ENCODE measurements at regions not wholly inside any gene's neighbourhood (a gene's known extent, or its start where the extent isn't known, plus 50 kb on each side); places are given as distances from the start of the nearest gene placed in this dataset.
"Not testable (repeated sequence)": the region's sequence is repeated elsewhere in the genome, so short reads cannot be mapped to it uniquely, and the experiment has no call there.

DNA sequence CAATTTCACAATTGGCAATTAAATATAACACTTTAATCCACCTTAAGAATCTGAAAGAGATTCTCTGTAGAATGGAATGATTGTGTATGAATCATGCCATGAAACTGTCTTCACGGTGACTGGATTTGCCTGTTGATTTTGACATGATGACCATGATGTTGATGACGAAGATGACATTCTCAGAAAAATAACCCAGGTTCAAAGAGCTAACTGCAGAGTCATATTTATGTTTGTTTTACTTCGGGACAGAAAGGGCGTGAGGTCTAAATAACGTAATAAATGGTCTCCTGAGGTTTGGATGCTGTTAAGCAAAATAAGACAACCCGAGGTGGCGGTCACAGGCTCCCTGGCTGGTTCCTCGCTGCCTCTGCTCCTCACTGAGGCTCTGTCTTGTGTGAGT lies 532.0 kb downstream of the TMEM121 start:
- no peak for DNase-seq (ENCODE audit: low read depth)

GRCh38 chr14:106060276-106060975 lies 534.0 kb downstream of the TMEM121 start:
- DNase-seq (ENCODE audit: low read depth) = no peak

GRCh38 chr14:106061877-106062500 lies 535.6 kb downstream of the TMEM121 start:
- DNase-seq (ENCODE audit: low read depth) = peak; percentile 80

GRCh38 chr14:106062502-106063272 lies 536.3 kb downstream of the TMEM121 start:
- DNase-seq (ENCODE audit: low read depth) = no peak

DNA sequence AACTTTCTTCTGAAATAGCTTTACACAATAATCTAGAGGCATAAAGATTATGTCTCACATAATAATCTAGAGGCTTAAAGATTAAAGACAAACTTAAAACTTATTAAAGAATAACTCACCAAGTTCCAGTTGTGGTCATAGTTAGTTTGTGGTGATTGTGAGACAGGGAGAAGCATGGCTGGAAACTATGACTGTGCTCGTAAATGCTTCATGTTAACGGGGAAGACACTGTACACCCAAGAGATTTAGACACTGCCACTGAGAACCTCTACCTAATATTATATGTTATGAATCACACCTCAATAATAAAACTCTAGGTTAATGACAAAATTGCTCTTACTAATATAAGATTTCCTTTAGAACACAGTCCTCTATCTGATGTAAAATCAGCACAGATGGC lies 541.6 kb downstream of the TMEM121 start:
- DNase-seq (ENCODE audit: low read depth) = no peak

- no peak for DNase-seq (ENCODE audit: low read depth)
Observed at GRCh38 chr14:106069804-106070625, 543.6 kb downstream of the TMEM121 start.

- DNase-seq (ENCODE audit: low read depth) = no peak
Observed at GRCh38 chr14:106080922-106081321, 554.5 kb downstream of the TMEM121 start.

- DNase-seq (ENCODE audit: low read depth) = not testable (repeated sequence)
Observed at GRCh38 chr14:106081721-106082120, 555.3 kb downstream of the TMEM121 start.

- DNase-seq (ENCODE audit: low read depth) = no peak
Observed at GRCh38 chr14:106083082-106083481, 556.7 kb downstream of the TMEM121 start.

- DNase-seq (ENCODE audit: low read depth) = no peak
Observed at GRCh38 chr14:106087837-106088236, 561.5 kb downstream of the TMEM121 start.

DNA sequence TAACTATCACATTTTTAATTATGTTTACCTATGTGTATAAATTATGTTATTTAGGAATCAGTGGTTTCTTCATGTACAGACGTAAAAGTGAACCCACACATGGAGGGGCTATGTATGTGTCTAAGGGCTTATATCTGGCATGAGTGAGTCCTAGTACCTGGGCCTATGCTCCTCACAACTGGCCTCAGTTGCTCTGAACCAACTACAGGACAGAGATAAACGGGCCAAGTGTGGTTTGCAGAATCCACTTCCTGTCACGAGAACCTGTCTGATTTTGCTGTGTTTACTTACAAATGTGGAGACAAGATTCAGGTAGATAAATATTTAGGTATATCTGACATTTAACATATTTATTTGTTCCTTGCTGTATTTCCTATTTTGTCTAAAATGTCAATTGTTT lies 562.5 kb downstream of the TMEM121 start:
- not testable (repeated sequence) for DNase-seq (ENCODE audit: low read depth)

DNA sequence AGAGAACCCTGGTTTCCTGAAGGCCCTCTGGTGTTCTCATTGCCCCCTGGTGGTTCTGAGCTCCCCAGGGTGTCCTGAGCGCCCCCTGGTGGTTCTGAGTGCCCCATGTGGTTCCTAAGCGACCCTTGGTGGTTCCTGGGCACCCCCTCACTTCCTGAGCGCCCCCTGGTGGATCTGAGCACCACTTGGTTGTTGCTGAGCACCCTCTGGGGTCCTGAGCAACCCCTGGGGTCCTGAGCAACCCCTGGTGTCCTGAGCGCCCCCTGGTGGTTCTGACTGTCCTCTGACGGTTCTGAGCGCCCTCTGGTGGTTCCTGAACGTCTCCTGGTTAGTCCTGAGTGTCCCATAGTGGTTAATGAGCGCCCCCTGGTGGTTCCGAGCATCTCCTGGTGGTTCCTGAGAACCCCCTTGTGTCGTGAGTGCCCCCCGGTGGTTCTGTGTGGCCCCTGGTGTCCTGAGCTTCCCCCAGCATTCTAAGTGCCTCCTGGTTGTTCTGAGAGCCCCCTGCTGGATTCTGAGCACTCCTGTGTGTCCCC lies 568.3 kb downstream of the TMEM121 start:
- DNase-seq (ENCODE audit: low read depth) = peak; percentile 22

DNA sequence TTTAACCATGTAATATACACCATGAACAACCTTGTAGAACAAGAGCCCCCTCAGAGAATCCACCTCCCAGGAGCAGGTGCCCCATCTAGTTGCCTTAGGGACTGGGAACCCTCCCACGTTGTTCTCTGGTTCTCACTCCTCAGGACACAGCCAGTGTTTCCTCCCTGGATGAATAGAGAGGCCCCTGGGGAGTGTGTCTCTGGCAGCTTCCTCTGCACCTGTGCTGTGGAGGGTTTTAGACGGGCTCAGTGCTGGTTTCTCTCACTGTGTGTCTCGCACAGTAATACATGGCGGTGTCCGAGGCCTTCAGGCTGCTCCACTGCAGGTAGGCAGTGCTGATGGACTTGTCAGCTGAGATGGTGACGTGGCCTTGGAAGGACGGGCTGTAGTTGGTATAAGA lies 581.3 kb downstream of the TMEM121 start:
- no peak for DNase-seq (ENCODE audit: low read depth)

DNA sequence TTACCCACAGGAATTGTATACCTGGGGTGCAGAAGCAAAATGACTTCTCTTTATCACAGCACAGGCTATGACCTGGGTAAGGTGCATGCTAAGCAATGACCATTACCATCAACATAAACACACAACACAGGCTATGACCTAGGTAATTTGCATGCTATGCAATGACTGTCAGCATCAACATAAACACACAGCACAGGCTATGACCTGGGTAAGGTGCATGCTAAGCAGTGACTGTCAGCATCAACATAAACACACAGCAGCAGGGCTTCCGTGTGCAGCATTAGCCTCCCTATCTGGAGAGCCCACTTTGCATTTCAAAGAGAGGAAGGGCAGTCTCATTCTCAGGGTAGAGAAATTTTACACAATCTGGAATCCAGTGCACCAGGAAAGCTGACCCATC lies 583.0 kb downstream of the TMEM121 start:
- DNase-seq (ENCODE audit: low read depth) = no peak

- DNase-seq (ENCODE audit: low read depth) = no peak
Observed at GRCh38 chr14:106115401-106115800, 589.0 kb downstream of the TMEM121 start.

DNA sequence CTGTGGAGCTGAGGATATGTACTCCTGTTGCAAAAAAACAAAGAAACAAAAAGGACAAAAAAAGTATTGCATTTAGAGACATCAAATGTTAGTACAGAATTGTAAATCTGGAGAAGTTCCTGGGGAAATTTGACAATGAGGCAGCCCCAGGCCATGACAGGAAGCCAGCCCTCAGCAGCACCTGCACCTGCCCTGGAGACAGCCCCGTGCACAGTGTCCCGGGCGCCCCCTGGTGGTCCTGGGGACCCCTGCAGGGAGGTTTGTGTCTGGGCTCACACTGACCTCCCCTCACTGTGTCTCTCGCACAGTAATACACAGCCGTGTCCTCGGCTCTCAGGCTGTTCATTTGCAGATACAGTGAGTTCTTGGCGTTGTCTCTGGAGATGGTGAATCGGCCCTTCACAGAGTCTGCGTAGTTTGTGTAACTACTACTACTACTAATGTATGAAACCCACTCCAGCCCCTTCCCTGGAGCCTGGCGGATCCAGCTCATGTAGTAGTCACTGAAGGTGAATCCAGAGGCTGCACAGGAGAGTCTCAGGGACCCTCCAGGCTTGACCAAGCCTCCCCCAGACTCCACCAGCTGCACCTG lies 590.1 kb downstream of the TMEM121 start:
- not testable (repeated sequence) for DNase-seq (ENCODE audit: low read depth)

DNA sequence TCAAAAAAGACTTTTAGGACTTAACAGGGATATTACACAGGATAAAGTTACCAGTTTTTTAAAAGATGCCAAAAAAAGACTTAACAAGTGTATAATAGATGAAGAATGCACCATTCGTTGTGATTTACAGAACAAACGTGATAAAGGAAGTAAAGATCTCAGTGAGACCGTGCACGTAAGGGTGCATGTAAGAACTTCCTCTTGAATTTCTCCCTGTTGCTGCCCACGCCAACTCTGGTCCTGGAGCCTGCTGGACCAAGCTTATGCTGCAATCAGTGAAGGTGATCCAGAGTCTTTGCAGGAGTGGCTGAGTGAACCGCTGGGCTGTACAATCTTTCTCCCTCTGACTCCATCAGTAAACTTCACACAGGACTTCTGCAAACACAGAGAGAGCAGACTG lies 593.7 kb downstream of the TMEM121 start:
- DNase-seq (ENCODE audit: low read depth) = no peak

- peak; percentile 38 for DNase-seq (ENCODE audit: low read depth)
Observed at GRCh38 chr14:106129274-106129673, 602.9 kb downstream of the TMEM121 start.

DNA sequence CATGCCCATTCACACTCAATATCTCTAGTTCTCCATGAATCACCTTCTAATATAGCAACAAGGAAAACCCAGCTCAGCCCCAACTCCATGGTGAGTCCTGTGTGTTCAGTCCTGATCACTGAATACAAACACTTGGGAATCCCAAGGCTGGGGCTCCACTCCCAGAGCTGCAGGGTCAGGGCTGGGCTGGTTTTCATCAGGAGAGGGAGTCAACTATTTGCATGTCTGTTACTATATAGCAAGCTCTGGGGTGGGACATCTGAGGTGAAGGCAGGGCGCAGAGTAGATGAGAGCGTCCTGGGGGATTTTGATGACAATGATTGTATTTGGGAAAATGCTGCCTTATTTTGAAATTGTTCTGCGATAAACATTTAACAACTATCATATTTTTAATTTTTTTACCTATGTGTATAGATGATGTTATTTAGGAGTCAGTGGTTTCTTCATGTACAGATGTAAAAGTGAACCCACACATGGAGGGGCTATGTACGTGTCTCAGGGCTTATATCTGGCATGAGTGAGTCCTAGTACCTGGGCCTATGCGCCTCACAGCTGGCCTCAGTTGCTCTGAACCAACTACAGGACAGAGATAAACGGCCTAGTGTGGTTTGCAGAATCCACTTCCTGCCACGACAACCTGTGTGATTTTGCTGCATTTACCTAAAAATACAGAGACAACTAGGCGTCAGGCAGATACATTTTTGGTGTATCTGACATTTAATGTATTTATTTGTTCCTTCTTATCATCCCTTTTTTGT lies 603.7 kb downstream of the TMEM121 start:
- DNase-seq (ENCODE audit: low read depth) = not testable (repeated sequence)

DNA sequence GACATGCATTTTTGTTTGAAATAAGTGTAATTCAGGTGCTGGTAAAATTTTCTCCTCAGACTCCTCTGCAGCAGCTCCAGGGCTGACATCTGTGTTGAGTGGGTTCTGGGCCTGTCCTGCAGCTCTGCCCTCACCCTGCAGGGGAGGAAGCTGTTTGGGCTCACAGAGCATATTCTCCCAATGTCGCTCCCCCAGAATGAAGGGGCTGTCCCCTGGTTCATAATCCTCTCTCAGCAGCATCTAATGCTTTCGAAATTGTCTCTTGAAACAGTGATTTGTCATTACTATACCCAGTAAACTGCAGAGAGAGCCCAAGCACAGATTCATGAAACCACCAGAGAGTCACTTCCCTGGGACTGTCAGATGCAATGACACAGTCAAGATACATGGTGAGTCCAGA lies 606.7 kb downstream of the TMEM121 start:
- DNase-seq (ENCODE audit: low read depth) = not testable (repeated sequence)

- DNase-seq (ENCODE audit: low read depth) = no peak
Observed at GRCh38 chr14:106134886-106135285, 608.5 kb downstream of the TMEM121 start.
